Smooth muscle cell (in vitro differentiated cells): ENCODE measurements at regions not wholly inside any gene's neighbourhood (a gene's known extent, or its start where the extent isn't known, plus 50 kb on each side); places are given as distances from the start of the nearest gene placed in this dataset.

ENCODE experiments used
- DNase-seq: peaks from one replicate; lab custom pipeline; 2025; ENCODE audit not compliant: unreplicated experiment; lab: John Stamatoyannopoulos, UW
- H2AFZ ChIP-seq: fragments of 200-600 bp; sonication (generic); 2 replicates; pipeline ENCODE4 v1.6.0; 2016; ENCODE audit warnings: antibody characterized with exemption, low read depth, mild to moderate bottlenecking
- H3F3A ChIP-seq: fragments of 200-600 bp; sonication (generic); 2 replicates; pipeline ENCODE4 v1.6.0; 2017; ENCODE audit warnings: antibody characterized with exemption, low read depth
- H3K27ac ChIP-seq: fragments of 200-600 bp; sonication (generic); 2 replicates; pipeline ENCODE4 v1.5.1; 2016; ENCODE audit warnings: low read depth, mild to moderate bottlenecking
- H3K27me3 ChIP-seq: fragments of 200-600 bp; sonication (generic); 2 replicates; pipeline ENCODE4 v1.6.1; 2016; ENCODE audit warnings: low read depth, mild to moderate bottlenecking
- H3K36me3 ChIP-seq: fragments of 200-600 bp; sonication (generic); 2 replicates; pipeline ENCODE4 v1.5.1; 2016; ENCODE audit warnings: low read depth
- H3K4me1 ChIP-seq: fragments of 200-600 bp; sonication (generic); 2 replicates; pipeline ENCODE4 v1.5.1; 2016; ENCODE audit warnings: low read depth
- H3K4me2 ChIP-seq: fragments of 200-600 bp; sonication (generic); 2 replicates; pipeline ENCODE4 v1.6.0; 2016; ENCODE audit warnings: mild to moderate bottlenecking
- H3K4me3 ChIP-seq: fragments of 200-600 bp; sonication (generic); 2 replicates; pipeline ENCODE4 v1.5.1; 2016; ENCODE audit warnings: mild to moderate bottlenecking
- H3K79me2 ChIP-seq: fragments of 200-600 bp; sonication (generic); 2 replicates; pipeline ENCODE4 v1.6.0; 2016; ENCODE audit warnings: low read depth, mild to moderate bottlenecking
- H3K9ac ChIP-seq: fragments of 200-600 bp; sonication (generic); 2 replicates; pipeline ENCODE4 v1.6.0; 2016; ENCODE audit warnings: low read depth
- H3K9me3 ChIP-seq: fragments of 200-600 bp; sonication (generic); replicated peaks from 2 replicates; pipeline ENCODE4 v1.5.1; 2016; ENCODE audit warnings: low read depth
- H4K20me1 ChIP-seq: fragments of 200-600 bp; sonication (generic); 2 replicates; pipeline ENCODE4 v1.6.0; 2016; ENCODE audit warnings: low read depth
- CTCF ChIP-seq: fragments of 200-600 bp; sonication (generic); IDR thresholded peaks from 2 replicates; pipeline ENCODE4 v1.5.1; 2017; ENCODE audit warnings: borderline replicate concordance, mild to moderate bottlenecking, antibody characterized with exemption; ENCODE audit not compliant: insufficient read depth, poor library complexity, severe bottlenecking
- WGBS: methylation state at CpG from one replicate; pipeline ENCODE4 v1.1.7; 2016; ENCODE audit warnings: low lambda C conversion rate; 5-methylcytosine and 5-hydroxymethylcytosine counted together

GRCh38 chr4:179544496-179544895 is 2102.3 kb upstream of the AGA start:
- H3K9me3 ChIP-seq, result no peaks in the 10 kb centered on the region
- no peaks in the 10 kb centered on the region for H3K4me1 ChIP-seq
- no peak for DNase-seq
- H3K4me2 ChIP-seq, result no peak overlapping the region
- H3K4me3 ChIP-seq, result no peak overlapping the region
- no peaks in the 10 kb centered on the region for H3K27me3 ChIP-seq
- H3K36me3 ChIP-seq, result no peaks in the 10 kb centered on the region
- no peaks in the 10 kb centered on the region for H3F3A ChIP-seq
- no peaks in the 10 kb centered on the region for H3K79me2 ChIP-seq
- TF ChIP-seq CTCF, result no peak
- 86% methylated on average over 1 of the region's 1 CpG for WGBS
- no peak overlapping the region for H3K9ac ChIP-seq
- no peaks in the 10 kb centered on the region for H4K20me1 ChIP-seq
- H3K27ac ChIP-seq, result no peak overlapping the region
- no peak overlapping the region for H2AFZ ChIP-seq

GRCh38 chr4:179552131-179552530 is 2109.9 kb upstream of the AGA start:
- 89% methylated on average over 2 of the region's 2 CpGs for WGBS
- no peak overlapping the region for H3K27ac ChIP-seq
- H3K4me2 ChIP-seq, result no peak overlapping the region
- no peaks in the 10 kb centered on the region for H3K79me2 ChIP-seq
- no peaks in the 10 kb centered on the region for H4K20me1 ChIP-seq
- DNase-seq, result no peak
- H3K36me3 ChIP-seq, result no peaks in the 10 kb centered on the region
- no peaks in the 10 kb centered on the region for H3F3A ChIP-seq
- H3K9me3 ChIP-seq, result no peaks in the 10 kb centered on the region
- no peak overlapping the region for H2AFZ ChIP-seq
- no peak for TF ChIP-seq CTCF
- no peaks in the 10 kb centered on the region for H3K27me3 ChIP-seq
- H3K4me3 ChIP-seq, result no peak overlapping the region
- H3K4me1 ChIP-seq, result no peaks in the 10 kb centered on the region
- H3K9ac ChIP-seq, result no peak overlapping the region

- Histone ChIP-seq H3K4me3 (no peak overlapping the region), H3K4me1 (no peaks in the 10 kb centered on the region), H3K4me2 (no peak overlapping the region), H3K36me3 (no peaks in the 10 kb centered on the region), H3F3A (no peaks in the 10 kb centered on the region), H2AFZ (no peak overlapping the region), H3K9ac (no peak overlapping the region), H3K27ac (no peak overlapping the region), H3K79me2 (no peaks in the 10 kb centered on the region), H4K20me1 (no peaks in the 10 kb centered on the region), H3K9me3 (no peaks in the 10 kb centered on the region), H3K27me3 (no peaks in the 10 kb centered on the region)
- DNase-seq, result no peak
- 85% methylated on average over 4 of the region's 4 CpGs for WGBS
- no peak for TF ChIP-seq CTCF
Measured at GRCh38 chr4:179563741-179564140, 2121.5 kb upstream of the AGA start.

- Histone ChIP-seq H3K9me3 (no peaks in the 10 kb centered on the region), H4K20me1 (no peaks in the 10 kb centered on the region), H3K4me1 (no peaks in the 10 kb centered on the region), H2AFZ (no peak overlapping the region), H3K36me3 (no peaks in the 10 kb centered on the region), H3F3A (no peaks in the 10 kb centered on the region), H3K4me2 (no peak overlapping the region), H3K27me3 (no peaks in the 10 kb centered on the region), H3K4me3 (no peak overlapping the region), H3K27ac (no peak overlapping the region), H3K9ac (no peak overlapping the region), H3K79me2 (no peaks in the 10 kb centered on the region)
- 71% methylated on average over 2 of the region's 2 CpGs for WGBS
- no peak for TF ChIP-seq CTCF
- no peak for DNase-seq
Measured at GRCh38 chr4:179569549-179569948, 2127.3 kb upstream of the AGA start.
